Muscle layer of colon (tissue), 2 donors: ENCODE measurements at regions not wholly inside any gene's neighbourhood (a gene's known extent, or its start where the extent isn't known, plus 50 kb on each side); places are given as distances from the start of the nearest gene placed in this dataset.

ENCODE experiments used
- H3K27ac ChIP-seq: one replicate; pipeline ENCODE4 v1.7.0; 2013; ENCODE audit warnings: low read depth, mild to moderate bottlenecking, low read length, moderate library complexity
- H3K27me3 ChIP-seq, 2 donors: one replicate each; pipeline ENCODE4 v1.7.0; 2013; ENCODE audit warnings: low read length in 2 of 2, mild to moderate bottlenecking in 2 of 2; ENCODE audit not compliant: insufficient read depth in 2 of 2, control insufficient read depth in 1 of 2
- H3K36me3 ChIP-seq: one replicate; pipeline ENCODE4 v1.7.0; 2013; ENCODE audit warnings: mild to moderate bottlenecking, low read length; ENCODE audit not compliant: insufficient read depth
- H3K4me1 ChIP-seq: one replicate; pipeline ENCODE4 v1.7.0; 2013; ENCODE audit warnings: mild to moderate bottlenecking, low read length; ENCODE audit not compliant: insufficient read depth
- H3K4me3 ChIP-seq, 2 donors: one replicate each; pipeline ENCODE4 v1.7.0; 2013; ENCODE audit warnings: low read length in 2 of 2, low read depth in 1 of 2, mild to moderate bottlenecking in 1 of 2, moderate library complexity in 1 of 2
- H3K9ac ChIP-seq: one replicate; pipeline ENCODE4 v1.7.0; 2013; ENCODE audit warnings: low read length
- H3K9me3 ChIP-seq: one replicate; pipeline ENCODE4 v1.7.0; 2013; ENCODE audit warnings: mild to moderate bottlenecking, low read length
- donor health status: abdominal sarcoma.
- donor health status: Adenocarcinoma of cecum.

- H3K4me3 ChIP-seq: no peak overlapping the region
- H3K27me3 ChIP-seq: no peaks in the 10 kb centered on the region
- H3K4me1 ChIP-seq: peaks cover 21% of the 10 kb centered on the region
- no peaks in the 10 kb centered on the region for H3K36me3 ChIP-seq
- no peak overlapping the region for H3K9ac ChIP-seq
- H3K9me3 ChIP-seq: no peaks in the 10 kb centered on the region
- H3K27ac ChIP-seq: no peak overlapping the region
Measured at GRCh38 chr15:96692826-96693225, 362.3 kb downstream of the NR2F2 start.

DNA sequence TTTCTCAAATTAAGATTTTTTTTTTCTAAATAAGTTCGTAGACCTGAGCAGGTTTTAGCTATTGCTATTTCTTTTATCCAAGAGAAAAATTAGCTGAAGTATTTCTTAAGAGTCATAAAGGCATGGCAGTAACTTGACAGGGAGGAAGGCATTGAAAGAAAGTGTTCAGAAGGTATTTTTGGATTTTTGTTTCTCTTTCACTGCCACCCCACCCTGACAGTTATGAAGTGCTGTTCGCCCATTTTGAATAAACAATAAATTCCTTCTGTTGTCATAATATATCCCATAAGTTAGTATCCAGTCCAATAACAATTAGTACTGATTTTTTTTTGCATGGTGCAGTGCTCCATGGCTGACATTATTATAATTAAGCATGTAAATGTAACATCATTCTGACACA is 363.0 kb downstream of the NR2F2 start:
- H3K9ac ChIP-seq: no peak overlapping the region
- no peaks in the 10 kb centered on the region for H3K9me3 ChIP-seq
- H3K36me3 ChIP-seq: no peaks in the 10 kb centered on the region
- H3K27ac ChIP-seq: no peak overlapping the region
- H3K4me1 ChIP-seq: peaks cover 21% of the 10 kb centered on the region
- H3K27me3 ChIP-seq: no peaks in the 10 kb centered on the region
- no peak overlapping the region for H3K4me3 ChIP-seq

GRCh38 chr15:96693990-96694517 is 363.6 kb downstream of the NR2F2 start:
- Histone ChIP-seq H3K9me3 (no peaks in the 10 kb centered on the region), H3K4me3 (no peak overlapping the region), H3K27me3 (no peaks in the 10 kb centered on the region), H3K9ac (no peak overlapping the region), H3K4me1 (peaks cover 21% of the 10 kb centered on the region), H3K36me3 (no peaks in the 10 kb centered on the region), H3K27ac (no peak overlapping the region)

- H3K9me3 ChIP-seq: no peaks in the 10 kb centered on the region
- peaks cover 21% of the 10 kb centered on the region for H3K4me1 ChIP-seq
Measured at GRCh38 chr15:96695426-96695825, 364.9 kb downstream of the NR2F2 start.

GRCh38 chr15:96699871-96700401 is 369.4 kb downstream of the NR2F2 start:
- H3K27ac ChIP-seq: no peak overlapping the region
- H3K4me3 ChIP-seq: no peak overlapping the region
- H3K9ac ChIP-seq: no peak overlapping the region
- H3K4me1 ChIP-seq: peaks cover 5% of the 10 kb centered on the region
- H3K36me3 ChIP-seq: no peaks in the 10 kb centered on the region
- H3K27me3 ChIP-seq: no peaks in the 10 kb centered on the region
- no peaks in the 10 kb centered on the region for H3K9me3 ChIP-seq

More at GRCh38 chr15:96695426-96695825, 364.9 kb downstream of the NR2F2 start:
- Histone ChIP-seq H3K27ac (no peak overlapping the region), H3K4me3 (no peak overlapping the region), H3K36me3 (no peaks in the 10 kb centered on the region), H3K9ac (no peak overlapping the region), H3K27me3 (no peaks in the 10 kb centered on the region)

DNA sequence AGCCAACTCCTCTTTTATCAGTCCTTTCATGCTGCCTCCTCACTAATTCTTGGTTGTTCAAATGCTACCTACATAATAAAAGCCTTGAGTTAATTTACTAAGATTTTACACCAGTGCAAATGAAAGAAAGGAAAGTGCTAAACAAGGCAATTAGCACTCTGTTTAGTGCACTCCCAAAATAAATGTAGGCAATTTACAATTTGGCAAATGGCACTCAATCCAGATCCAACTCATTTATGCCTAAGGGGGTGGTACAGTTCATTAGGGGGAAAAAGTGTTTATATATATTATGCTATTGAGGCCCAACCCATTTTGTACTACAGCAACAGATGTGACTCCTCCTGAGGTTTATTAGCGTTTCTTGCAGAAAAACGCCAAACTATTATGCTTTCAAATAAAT is 370.1 kb downstream of the NR2F2 start:
- no peaks in the 10 kb centered on the region for H3K4me1 ChIP-seq
- no peaks in the 10 kb centered on the region for H3K36me3 ChIP-seq
- no peak overlapping the region for H3K9ac ChIP-seq
- H3K9me3 ChIP-seq: no peaks in the 10 kb centered on the region
- H3K27ac ChIP-seq: no peak overlapping the region
- no peaks in the 10 kb centered on the region for H3K27me3 ChIP-seq
- no peak overlapping the region for H3K4me3 ChIP-seq

GRCh38 chr15:96701443-96701842 is 370.9 kb downstream of the NR2F2 start:
- Histone ChIP-seq H3K27me3 (no peaks in the 10 kb centered on the region), H3K4me1 (no peaks in the 10 kb centered on the region), H3K9me3 (no peaks in the 10 kb centered on the region), H3K27ac (no peak overlapping the region), H3K9ac (no peak overlapping the region), H3K36me3 (no peaks in the 10 kb centered on the region), H3K4me3 (no peak overlapping the region)

- H3K4me1 ChIP-seq: no peaks in the 10 kb centered on the region
- no peaks in the 10 kb centered on the region for H3K9me3 ChIP-seq
- H3K4me3 ChIP-seq: no peak overlapping the region
- no peak overlapping the region for H3K27ac ChIP-seq
- no peak overlapping the region for H3K9ac ChIP-seq
- H3K27me3 ChIP-seq: no peaks in the 10 kb centered on the region
- no peaks in the 10 kb centered on the region for H3K36me3 ChIP-seq
Measured at GRCh38 chr15:96701877-96702276, 371.4 kb downstream of the NR2F2 start.

DNA sequence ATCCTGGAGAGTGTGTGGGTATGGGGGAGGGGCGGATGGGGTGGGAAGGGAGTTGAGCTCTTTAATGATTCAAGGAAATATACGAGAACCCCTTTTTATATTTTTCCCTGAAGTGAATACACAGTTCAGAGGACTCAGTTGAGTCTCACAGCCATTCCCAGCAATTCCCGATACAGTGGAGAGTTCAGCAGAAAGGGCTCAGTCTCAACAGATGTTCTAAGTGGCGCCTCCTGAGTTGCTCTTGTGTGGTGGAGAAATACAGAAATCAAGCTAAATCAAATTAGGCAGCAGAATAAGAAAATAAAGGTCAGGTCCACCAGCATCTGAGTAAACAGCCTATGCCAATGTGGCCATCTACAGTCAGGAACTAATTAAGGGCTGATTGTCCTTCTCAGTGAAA is 372.1 kb downstream of the NR2F2 start:
- Histone ChIP-seq H3K4me1 (no peaks in the 10 kb centered on the region), H3K4me3 (no peak overlapping the region), H3K9ac (no peak overlapping the region), H3K27me3 (no peaks in the 10 kb centered on the region), H3K9me3 (no peaks in the 10 kb centered on the region), H3K27ac (no peak overlapping the region), H3K36me3 (no peaks in the 10 kb centered on the region)

DNA sequence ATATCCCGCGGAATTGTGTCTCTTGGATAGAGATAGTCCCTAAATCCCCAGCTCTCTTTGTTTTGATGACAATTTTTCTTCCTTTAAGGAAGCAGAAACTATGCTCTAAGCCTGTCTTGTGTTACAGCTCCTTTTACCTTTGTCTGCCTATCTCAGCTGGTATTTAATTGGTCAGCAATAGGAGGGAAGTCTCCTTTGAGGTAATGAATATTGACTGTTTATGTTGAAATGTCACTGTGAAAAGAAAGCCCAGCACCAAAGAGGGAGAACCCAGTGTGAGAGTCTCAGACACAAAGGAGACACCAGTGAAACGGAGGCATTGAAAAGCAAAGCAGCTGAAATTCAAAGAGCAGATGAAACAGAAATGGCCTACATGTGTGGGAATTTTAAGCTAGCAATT is 372.6 kb downstream of the NR2F2 start:
- no peaks in the 10 kb centered on the region for H3K4me1 ChIP-seq
- H3K9ac ChIP-seq: no peak overlapping the region
- H3K27ac ChIP-seq: no peak overlapping the region
- no peak overlapping the region for H3K4me3 ChIP-seq
- no peaks in the 10 kb centered on the region for H3K9me3 ChIP-seq
- no peaks in the 10 kb centered on the region for H3K36me3 ChIP-seq
- H3K27me3 ChIP-seq: no peaks in the 10 kb centered on the region

- Histone ChIP-seq H3K9ac (no peak overlapping the region), H3K27ac (no peak overlapping the region), H3K9me3 (no peaks in the 10 kb centered on the region), H3K4me1 (no peaks in the 10 kb centered on the region), H3K36me3 (no peaks in the 10 kb centered on the region), H3K4me3 (no peak overlapping the region), H3K27me3 (no peaks in the 10 kb centered on the region)
Measured at GRCh38 chr15:96703794-96704550, 373.5 kb downstream of the NR2F2 start.

DNA sequence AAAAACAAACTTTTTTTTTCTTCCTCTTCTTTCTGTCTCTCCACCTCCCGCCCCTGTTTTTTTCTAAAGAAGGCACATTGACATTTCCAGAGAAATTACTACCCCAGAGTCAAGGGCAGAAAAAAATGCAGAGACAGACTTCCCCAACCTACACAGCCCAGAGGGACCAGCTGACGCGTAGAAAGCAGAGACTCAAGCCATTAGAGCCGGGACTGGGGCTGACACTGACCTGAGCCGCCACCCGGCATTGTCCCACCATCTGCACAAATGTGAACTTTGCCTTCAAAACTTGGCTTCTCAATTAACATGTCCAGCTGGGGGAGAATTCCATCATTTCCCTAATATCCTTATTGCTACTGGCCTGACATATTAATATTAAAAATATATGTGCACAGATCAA is 385.6 kb downstream of the NR2F2 start:
- no peak overlapping the region for H3K27ac ChIP-seq

More for the DNA sequence above, 385.6 kb downstream of the NR2F2 start:
- H3K27me3 ChIP-seq: no peaks in the 10 kb centered on the region
- H3K4me3 ChIP-seq: no peak overlapping the region
- H3K36me3 ChIP-seq: no peaks in the 10 kb centered on the region
- H3K9me3 ChIP-seq: no peaks in the 10 kb centered on the region
- H3K4me1 ChIP-seq: no peaks in the 10 kb centered on the region
- no peak overlapping the region for H3K9ac ChIP-seq
